NCI-H2171 treated with DMSO at 0.1 percent for 48 hours (cell line): ENCODE measurements at regions not wholly inside any gene's neighbourhood (a gene's known extent, or its start where the extent isn't known, plus 50 kb on each side); places are given as distances from the start of the nearest gene placed in this dataset.
"Not testable (repeated sequence)": the region's sequence is repeated elsewhere in the genome, so short reads cannot be mapped to it uniquely, and the experiment has no call there.

ENCODE experiments used
- DNase-seq: peaks from one replicate; lab custom pipeline; 2025; lab: John Stamatoyannopoulos, UW

DNA sequence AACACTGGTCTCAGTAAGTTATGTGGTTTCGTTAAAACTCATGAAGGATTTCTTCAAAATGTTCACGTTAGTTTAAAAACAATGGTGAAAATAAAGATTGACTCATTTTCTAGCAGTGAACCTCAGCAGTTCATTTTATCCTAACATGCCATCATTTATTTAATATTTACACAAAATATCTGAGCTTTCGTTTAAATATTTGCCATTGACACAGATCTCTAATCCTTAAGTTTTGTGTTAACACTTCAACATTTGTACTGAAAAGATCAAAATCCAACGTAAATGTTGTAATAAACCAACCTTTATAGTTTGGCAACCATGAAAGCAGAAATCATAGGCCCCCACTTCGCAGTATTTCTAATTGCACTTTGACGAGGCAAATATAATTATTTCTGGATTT lies 1129.5 kb downstream of the PLA2G4A start:
- DNase-seq: no peak

DNA sequence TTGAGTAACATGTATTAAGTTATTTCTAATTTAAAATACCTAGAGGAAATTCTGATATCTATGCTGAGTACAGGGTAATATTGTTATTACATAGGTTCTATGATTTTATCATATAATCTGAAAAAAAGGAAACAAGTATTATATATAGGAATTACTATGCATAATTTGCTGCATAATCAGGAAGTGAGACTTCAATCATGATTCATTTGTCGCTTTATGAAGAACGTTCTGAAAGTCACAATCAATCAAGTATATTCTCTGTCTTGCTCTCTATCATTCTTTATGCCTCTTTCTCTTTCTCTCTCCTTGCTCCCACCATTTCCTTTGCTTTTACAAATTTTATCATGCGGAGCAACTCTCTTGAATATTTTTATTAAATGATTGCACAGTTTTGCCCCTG lies 1130.3 kb downstream of the PLA2G4A start:
- DNase-seq: no peak

DNA sequence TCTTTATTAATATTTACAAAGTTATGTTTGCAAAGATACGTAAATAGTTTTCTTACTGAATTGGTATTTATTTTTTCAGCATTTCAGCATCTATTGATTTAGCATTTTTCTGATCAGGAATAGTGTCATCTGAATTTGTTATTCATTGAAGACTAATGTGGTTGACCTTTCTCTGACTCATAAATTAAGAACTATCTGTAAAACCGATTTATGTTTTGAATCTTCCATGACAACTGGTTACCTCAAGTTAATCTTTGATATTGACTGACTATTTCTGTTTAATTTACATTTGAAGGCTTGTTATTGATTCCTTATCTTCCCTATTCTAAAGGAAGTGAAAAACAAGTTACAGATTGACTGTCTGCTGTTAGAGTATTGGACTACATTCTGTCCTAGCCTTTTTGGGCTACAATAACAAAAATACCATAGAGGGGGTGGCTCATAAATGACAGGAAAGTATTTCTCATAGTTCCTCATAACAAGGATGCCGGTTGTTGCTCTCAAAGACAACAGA lies 1131.4 kb downstream of the PLA2G4A start:
- DNase-seq: no peak

DNA sequence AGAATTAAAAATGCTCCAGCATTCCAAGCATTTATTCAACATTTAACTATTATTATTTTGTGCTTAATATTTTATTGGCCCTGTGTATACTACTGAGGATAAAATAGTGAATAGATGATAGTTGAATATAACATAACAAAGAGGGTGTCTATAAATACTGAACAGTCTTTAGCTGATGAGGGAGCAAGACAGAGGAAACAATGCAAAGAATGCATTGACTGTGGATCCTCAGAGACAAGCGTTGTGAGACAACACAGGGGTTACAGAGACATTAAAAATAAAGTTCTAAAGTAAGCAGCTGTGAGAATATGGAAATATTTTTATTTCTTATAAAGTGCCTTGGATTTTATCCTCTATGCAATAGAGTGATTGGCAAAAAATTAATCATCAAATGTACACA lies 1133.1 kb downstream of the PLA2G4A start:
- no peak for DNase-seq

DNA sequence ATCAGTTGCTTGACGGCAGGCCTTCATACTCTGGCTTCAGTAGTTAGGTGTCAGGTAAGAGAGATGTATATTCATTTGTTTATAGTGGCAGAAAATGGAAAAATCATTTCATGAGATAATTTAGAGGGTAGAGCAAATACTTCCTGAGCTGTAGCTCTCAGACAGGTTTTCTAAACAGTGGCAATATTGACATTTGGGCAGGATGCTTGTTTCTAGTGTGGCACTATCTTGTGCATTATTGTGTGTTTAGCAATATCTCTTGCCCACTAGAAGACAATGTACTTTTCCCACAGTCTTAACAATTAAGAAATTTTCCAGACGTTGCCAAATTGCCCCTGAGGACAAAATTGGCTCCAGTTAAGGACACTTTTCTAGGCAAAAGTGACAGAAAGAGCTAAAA lies 1143.1 kb downstream of the PLA2G4A start:
- no peak for DNase-seq

DNA sequence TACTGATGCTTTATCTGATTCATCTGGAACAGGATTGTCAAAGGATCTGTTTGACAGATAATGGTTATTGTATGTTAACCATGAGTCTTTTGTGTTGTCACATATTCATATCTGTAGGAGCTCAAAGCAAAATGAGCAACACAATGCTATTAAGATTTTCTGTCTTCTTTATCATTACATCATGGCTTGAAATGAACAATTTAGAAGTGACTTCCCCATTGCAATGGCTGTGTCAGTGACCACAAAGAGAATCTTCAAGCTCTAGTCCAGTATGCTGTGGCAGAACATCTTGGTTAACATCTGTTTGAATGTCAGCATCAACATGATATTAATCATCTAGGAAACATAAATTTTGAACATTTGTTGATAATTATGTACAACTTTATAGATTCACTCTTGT lies 1148.5 kb downstream of the PLA2G4A start:
- DNase-seq: no peak

DNA sequence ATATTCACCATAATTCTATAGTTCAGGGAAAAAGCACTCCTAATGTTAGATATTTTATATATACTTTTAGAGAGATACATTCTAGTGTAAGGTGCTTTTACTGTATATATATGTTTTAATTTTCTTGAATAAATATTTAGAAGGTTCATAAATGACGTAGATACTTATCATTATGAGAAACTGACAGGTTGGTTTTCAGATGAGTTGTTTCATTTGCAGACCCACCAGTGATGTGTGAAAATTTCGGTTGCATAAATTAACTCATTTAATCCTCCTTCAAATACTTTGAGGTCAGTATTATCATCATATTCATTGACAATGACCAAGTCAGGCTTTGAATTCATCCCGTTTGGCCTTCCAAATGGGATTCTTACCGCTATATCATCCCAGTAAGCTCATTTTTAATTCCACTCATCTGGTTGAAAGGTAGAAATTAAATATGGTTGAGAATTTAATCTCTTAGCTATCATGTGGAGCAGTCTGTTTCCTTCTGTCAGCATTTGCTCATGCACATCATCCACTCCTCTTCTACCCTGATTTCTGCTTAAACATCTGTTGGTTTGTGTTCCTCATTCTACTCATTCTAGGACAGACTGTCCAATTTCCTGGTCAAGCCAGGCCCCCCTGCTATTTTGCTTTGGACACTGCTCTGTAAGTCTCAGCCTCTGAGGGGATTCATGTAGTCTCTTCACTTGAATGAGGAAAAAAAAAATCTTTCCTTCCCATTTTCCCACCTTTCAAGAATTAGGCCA lies 1156.6 kb downstream of the PLA2G4A start:
- DNase-seq: peak; percentile 13

DNA sequence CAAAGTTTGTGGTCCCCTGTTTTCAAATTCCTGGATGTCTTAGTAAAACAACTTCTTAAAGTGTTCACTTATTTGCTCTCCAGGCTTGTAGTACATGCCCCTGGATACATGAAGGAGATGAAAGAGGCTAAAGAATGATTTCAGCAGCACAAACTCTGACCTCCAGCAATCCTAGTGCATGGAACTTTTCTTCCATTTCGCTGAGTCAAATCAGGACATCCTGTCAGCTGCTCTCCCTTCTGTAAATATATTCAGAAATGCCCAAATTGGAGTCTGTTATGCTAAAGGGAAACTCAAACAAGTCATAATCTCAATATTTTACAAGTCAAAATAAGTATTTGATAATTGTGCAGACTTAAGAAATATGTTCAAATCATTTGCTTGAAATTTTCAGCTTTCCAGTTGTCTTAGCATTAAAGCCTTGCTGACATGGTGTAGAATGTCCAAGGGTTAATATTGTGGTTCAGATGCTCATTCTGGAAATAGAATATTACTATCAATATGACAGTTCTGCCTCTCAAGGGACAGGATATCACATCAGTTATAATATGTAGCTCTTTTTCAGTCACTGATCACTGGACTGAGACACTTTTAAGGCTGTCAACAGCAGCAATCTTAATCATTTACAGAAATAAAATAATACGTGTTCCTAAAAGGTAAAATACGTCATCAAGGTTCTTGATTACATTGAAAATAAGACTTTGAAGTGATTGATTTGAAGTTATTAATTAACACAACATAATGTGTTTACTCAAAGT lies 1157.3 kb downstream of the PLA2G4A start:
- DNase-seq: no peak

DNA sequence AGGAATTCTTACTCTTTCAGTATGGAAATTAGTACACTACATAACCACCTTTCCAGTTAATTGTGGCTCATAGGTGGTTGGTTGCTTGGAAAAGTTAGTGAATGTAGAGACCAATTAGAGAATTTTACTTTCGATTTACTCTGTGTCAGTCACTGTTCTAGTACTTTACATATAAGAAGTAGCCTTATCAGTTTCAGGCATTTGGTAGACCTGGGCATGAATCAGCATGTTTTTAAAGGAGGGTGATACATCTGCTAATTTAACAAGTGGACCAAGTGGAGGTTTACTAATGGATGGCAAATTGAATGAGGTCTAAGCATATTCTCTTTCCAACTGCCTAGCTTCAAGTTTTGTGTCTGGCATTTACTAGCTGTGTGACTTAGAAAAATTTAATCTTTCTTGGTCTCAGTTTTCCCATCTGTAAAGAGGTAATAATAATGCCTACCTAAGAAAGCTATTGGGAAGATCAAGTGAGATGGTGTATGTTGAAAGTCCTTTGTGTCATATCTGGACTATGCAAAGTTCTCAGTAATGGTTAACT lies 1158.6 kb downstream of the PLA2G4A start:
- no peak for DNase-seq

DNA sequence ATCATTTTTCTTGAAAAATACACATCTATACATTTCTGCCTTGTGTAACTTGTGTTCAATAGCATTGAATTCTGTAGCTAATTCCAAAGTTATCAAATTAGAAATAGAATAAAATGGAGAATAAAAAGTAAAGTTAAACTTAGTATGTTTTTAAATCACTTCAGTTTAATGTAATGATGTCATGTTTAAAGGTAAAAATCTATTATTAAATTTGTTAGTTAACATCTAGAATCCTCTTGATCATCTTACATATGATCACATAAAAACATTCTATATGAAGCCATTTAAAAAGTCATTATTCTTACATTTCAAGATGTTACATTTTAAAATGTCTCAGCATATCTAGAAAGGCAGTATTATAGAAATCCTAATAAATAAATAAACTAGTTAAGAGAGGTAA lies 1163.2 kb downstream of the PLA2G4A start:
- no peak for DNase-seq

DNA sequence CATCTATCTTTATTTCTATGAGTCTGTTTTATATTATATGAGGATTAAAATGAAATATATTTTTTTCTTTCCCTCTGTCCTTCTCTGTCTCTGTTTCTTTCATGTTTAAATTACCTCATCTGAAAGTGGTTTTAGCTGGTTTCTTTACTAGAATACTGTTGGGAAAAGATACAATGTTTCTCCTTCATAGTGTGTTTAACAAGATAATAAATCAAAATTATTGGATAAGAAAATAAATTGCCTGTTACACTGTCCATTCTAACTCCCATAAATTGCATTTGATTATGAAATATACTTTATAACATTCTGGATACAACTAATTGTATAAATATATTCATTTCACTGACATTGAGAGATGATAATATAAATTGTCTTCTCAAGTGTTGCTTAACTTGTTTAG lies 1168.0 kb downstream of the PLA2G4A start:
- no peak for DNase-seq

DNA sequence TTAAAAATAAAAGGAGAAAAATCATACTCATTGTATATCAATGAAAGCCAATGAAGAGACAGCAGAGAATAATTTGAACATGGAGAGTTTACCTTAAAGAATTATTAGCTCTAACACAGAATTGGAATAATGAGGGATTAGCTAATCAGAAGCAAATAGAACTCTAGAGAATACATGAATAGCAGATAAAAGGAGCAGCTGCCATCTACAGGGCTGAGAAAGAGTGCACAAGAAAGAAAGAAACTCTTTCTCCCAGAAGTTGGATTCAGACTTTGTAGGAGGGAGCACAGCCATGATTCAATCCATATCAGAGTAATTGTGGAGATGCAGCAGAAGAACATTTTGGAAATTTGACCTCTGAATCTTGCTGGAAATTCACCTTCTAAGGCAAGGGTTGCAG lies 1171.2 kb downstream of the PLA2G4A start:
- peak; percentile 46 for DNase-seq

DNA sequence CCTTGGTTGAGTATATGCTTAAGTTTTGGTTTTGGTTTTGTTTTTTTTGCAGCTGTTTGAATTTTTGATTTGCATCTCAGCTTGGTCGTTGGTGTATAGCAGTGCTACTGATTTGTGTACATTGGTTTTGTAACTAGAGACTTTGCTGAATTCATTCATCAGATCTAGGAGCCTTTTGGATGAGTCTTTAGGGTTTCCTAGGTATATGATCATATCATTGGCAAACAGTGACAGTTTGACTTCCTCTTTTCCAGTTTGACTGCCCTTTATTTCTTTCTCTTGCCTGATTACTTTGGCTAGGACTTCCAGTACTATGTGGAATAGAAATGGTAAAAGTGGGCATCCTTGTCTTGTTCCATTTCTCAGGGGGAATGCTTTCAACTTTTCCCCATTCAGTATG lies 1174.9 kb downstream of the PLA2G4A start:
- not testable (repeated sequence) for DNase-seq

DNA sequence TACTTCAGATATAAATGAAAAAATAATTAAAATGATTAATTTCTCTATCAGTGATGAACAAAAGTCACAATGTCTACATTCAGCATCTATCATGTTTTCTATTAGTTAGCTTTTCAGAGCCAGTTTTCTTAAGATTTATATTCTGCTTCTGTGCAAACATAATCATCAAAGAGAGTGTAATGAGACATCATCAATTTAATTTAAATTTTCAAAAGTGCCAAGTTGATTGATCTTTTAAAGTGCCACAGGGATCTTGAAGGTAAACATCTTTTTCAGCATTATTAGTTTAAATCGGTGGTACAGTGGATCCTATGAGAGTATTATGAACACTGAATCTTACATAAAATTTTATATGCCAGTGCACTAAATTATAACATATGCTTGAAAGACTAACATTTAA lies 1176.1 kb downstream of the PLA2G4A start:
- no peak for DNase-seq

DNA sequence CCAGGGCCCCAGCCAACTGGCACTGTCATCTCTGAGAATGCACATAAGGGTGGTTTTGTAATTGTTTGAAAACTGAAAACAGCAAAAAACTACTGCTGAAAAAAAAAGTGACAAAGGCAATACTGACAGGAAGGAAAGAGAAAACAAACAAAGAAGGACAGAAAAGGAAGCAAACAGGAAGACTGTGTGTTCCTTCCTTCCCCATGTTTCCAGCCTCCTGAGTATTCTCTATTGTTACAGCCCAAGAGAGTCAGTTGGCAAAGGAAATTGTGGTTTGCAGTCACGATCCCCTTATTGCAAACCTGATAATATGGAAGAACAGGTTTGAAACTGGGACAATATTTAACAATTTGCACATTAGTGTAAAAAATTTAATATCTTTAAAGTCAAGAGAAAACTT lies 1177.6 kb downstream of the PLA2G4A start:
- DNase-seq: no peak

DNA sequence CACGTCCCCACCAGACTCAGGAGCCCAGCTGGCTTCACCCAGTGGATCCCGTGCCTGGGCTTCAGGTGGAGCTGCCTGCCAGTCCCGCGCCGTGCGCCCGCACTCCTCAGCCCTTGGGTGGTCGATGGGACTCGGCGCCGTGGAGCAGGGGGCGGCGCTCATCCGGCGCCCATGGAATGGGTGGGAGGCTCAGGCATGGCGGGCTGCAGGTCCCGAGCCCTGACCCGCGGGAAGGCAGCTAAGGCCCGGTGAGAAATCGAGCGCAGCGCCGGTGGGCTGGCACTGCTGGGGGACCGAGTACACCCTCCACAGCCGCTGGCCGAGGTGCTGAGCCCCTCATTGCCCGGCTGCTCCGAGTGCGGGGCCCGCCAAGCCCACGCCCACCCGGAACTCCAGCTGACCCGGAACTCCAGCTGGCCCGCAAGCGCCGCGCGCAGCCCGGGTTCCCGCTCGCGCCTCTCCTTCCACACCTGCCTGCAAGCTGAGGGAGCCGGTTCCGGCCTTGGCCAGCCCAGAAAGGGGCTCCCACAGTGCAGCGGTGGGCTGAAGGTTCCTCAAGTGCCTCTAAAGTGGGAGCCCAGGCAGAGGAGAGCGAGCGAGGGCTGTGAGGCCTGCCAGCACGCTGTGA lies 1184.6 kb downstream of the PLA2G4A start:
- not testable (repeated sequence) for DNase-seq

DNA sequence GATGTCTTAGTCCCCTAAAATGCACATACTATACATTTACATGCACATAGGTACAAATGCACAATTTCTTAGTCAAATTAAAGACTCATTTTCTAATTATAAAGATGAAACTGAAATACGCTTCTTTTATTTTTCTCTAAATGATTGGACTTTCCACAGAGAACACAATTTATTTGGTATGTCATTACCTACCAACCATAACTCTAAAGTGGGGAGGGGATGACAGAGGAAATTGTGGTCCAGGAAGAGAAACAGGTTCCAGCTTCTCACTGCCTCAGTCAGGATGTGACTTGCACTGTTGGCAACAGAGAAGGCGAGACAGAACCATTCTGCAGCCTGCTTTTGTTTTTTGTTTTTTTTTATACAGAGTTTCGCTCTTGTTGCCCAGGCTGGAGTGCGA lies 1189.2 kb downstream of the PLA2G4A start:
- no peak for DNase-seq

DNA sequence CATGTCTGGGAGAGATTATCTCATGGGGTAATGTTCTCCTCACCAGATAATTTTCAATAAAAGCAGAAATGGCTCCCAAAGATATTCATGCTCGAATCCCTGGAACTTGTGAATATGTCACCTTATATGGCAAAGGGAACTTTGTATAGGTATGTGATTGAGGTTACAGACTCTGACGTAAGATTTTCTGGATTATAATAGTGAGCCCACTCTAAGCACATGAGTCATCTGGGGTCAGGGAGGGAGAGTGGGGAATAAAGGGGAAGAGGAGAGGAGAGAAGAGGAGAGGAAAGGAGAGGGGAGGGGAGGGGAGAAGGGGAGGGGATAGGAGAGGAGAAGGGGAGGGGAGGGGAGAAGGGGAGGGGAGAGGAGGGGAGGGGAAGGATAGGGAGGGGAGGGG lies 1193.9 kb downstream of the PLA2G4A start:
- no peak for DNase-seq

DNA sequence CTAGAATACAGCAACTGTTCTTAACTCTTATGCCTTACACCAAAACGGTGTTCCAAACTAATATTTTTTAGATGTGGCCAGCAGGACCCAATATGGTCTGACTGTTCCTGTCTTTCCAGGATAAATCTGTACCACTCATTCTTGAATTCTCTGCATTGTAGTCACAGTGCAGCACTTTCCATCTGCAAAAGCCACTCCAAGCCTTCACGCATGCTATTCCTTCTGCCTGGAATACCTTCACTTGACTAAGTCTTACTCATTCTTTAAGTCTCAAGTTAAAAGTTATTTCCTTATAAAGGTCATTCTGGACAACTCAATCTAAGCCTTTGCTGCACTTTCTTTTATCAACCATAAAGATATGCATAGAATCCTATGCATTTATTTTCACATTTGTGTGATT lies 1194.5 kb downstream of the PLA2G4A start:
- DNase-seq: no peak

DNA sequence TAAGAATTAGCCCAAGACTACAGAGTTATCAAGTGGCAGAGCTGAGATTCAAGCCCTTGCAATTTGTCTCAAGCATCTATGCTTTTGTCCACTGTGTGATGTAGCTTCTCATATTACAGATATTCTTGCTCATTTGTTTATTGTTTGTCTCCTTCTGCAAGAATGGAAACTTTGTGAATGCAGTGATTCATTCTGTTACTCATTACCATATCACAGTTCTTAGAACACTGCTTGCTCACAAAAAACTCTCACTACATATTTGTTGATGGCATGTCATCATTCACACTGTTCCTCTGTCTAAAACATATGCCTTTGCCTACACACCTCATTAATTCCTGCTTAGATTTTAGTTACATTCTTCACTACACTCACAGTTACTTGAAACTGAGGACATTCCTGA lies 1198.9 kb downstream of the PLA2G4A start:
- peak; percentile 31 for DNase-seq

DNA sequence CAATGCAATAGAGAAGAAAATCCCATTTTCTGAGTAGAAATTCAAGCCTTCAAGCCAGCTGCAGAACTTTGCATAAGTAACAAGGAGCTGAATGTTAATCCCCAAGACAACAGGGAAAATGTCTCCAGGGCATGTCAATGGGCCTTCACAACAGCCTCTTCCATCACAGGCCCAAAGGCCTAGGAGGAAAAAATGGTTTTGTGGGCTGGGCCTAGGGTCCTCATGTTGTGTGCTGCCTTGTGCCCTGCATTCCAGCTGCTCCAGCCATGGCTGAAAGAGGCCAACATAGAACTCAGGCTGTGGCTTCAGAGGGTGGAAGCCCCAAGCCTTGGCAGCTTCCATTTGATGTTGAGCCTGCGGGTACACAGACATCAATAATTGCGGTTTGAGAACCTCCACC lies 1208.8 kb downstream of the PLA2G4A start:
- DNase-seq: not testable (repeated sequence)

DNA sequence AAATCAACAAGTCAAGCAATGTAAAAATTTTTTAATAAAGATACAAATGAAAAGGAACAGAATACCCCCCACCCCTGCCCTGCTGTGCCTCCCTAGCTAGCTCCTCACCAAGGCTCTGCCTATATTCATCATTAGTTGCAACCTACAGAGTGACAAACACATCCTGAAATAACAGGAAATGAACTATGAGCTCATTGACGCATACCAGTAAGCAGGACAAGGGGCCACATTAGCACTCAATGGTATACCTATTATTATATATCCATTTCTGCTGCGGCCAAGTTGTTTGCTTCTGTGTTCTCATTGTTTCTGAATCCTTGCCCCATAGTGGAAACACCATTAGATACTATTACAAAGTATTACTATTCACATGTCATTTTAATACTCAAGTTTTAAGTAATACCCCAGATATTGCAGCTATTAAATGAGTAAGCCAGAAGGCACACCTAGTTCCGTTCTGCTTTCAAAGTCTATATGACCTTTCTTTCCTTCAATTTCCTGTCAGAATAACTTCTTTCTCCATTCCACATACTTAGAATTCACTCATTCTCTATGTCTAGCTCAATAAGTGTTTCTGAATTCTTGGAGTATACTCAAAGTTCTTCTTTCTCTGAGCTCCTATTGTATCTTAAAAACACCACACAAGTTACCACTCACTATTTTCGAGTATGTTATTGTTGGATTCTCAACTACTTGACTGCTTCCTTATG lies 1214.9 kb downstream of the PLA2G4A start:
- DNase-seq: no peak
